ENCODE measurements at regions not wholly inside any gene's neighbourhood (a gene's known extent, or its start where the extent isn't known, plus 50 kb on each side); places are given as distances from the start of the nearest gene placed in this dataset.

- peaks cover 0 to 5% (median 4%) of the 10 kb centered on the region in 3 donors for H3K27me3 ChIP-seq (ENCODE audit: control insufficient read depth in 3 of 3, insufficient read depth in 3 of 3, low read length in 3 of 3)
- 87 to 91% (median 90%) methylated on average over 4 of the region's 4 CpGs for WGBS, 3 donors
- FAIRE-seq: no peak
- H3K27ac ChIP-seq (ENCODE audit: low read depth in 1 of 3, low read length in 2 of 3): no peak overlapping the region
- no peak overlapping the region for H3K4me3 ChIP-seq (ENCODE audit: low read depth in 1 of 3, low read length in 3 of 3)
- peaks cover 0 to 21% of the 10 kb centered on the region in 2 donors for H3K9me3 ChIP-seq (ENCODE audit: control insufficient read depth in 2 of 2, insufficient read depth in 1 of 2, low read depth in 1 of 2, low read length in 1 of 2)
- H3K36me3 ChIP-seq (ENCODE audit: control insufficient read depth in 3 of 3, insufficient read depth in 2 of 3, low read depth in 1 of 3, low read length in 3 of 3): no peaks in the 10 kb centered on the region
- DNase-seq: no peak
- H3K4me1 ChIP-seq (ENCODE audit: control insufficient read depth in 3 of 3, insufficient read depth in 2 of 3, low read depth in 1 of 3, low read length in 2 of 3): no peaks in the 10 kb centered on the region
Observed at GRCh38 chr4:26113339-26113940, 199.4 kb downstream of the SMIM20 start.

- H3K36me3 ChIP-seq (ENCODE audit: control insufficient read depth in 3 of 3, insufficient read depth in 2 of 3, low read depth in 1 of 3, low read length in 3 of 3): no peaks in the 10 kb centered on the region
- 66 to 80% (median 67%) methylated on average over 4 of the region's 4 CpGs for whole genome bisulfite sequencing, 3 donors
- H3K4me3 ChIP-seq (ENCODE audit: low read depth in 1 of 3, low read length in 3 of 3): no peak overlapping the region
- H3K4me1 ChIP-seq (ENCODE audit: control insufficient read depth in 3 of 3, insufficient read depth in 2 of 3, low read depth in 1 of 3, low read length in 2 of 3): peaks cover 0 to 11% (median 0%) of the 10 kb centered on the region in 3 donors
- DNase-seq (no peak), FAIRE-seq (no peak)
- H3K27ac ChIP-seq (ENCODE audit: low read depth in 1 of 3, low read length in 2 of 3): no peak overlapping the region
- peaks cover 0 to 19% of the 10 kb centered on the region in 2 donors for H3K9me3 ChIP-seq (ENCODE audit: control insufficient read depth in 2 of 2, insufficient read depth in 1 of 2, low read depth in 1 of 2, low read length in 1 of 2)
- peaks cover 0 to 4% (median 4%) of the 10 kb centered on the region in 3 donors for H3K27me3 ChIP-seq (ENCODE audit: control insufficient read depth in 3 of 3, insufficient read depth in 3 of 3, low read length in 3 of 3)
Observed at GRCh38 chr4:26116057-26116456, 202.0 kb downstream of the SMIM20 start.

- DNase-seq (peak in 1 of 2 donors; percentile 49), FAIRE-seq (no peak)
- H3K27ac ChIP-seq (ENCODE audit: low read depth in 1 of 3, low read length in 2 of 3): peak overlapping the region in 1 of 3 donors; percentile 11
- peaks cover 0 to 2% (median 0%) of the 10 kb centered on the region in 3 donors for H3K27me3 ChIP-seq (ENCODE audit: control insufficient read depth in 3 of 3, insufficient read depth in 3 of 3, low read length in 3 of 3)
- peaks cover 0 to 17% (median 0%) of the 10 kb centered on the region in 3 donors for H3K4me1 ChIP-seq (ENCODE audit: control insufficient read depth in 3 of 3, insufficient read depth in 2 of 3, low read depth in 1 of 3, low read length in 2 of 3)
- H3K36me3 ChIP-seq (ENCODE audit: control insufficient read depth in 3 of 3, insufficient read depth in 2 of 3, low read depth in 1 of 3, low read length in 3 of 3): no peaks in the 10 kb centered on the region
- H3K9me3 ChIP-seq (ENCODE audit: control insufficient read depth in 2 of 2, insufficient read depth in 1 of 2, low read depth in 1 of 2, low read length in 1 of 2): no peaks in the 10 kb centered on the region
- no peak overlapping the region for H3K4me3 ChIP-seq (ENCODE audit: low read depth in 1 of 3, low read length in 3 of 3)
- 90 to 91% (median 91%) methylated on average over 6 of the region's 6 CpGs for WGBS, 3 donors
Observed at GRCh38 chr4:26120098-26120825, 200.6 kb upstream of the RBPJ start.

- H3K4me3 ChIP-seq (ENCODE audit: low read depth in 1 of 3, low read length in 3 of 3): no peak overlapping the region
- 91 to 95% (median 93%) methylated on average over 3 of the region's 3 CpGs for WGBS, 3 donors
- FAIRE-seq: no peak
- H3K9me3 ChIP-seq (ENCODE audit: control insufficient read depth in 2 of 2, insufficient read depth in 1 of 2, low read depth in 1 of 2, low read length in 1 of 2): no peaks in the 10 kb centered on the region
- H3K36me3 ChIP-seq (ENCODE audit: control insufficient read depth in 3 of 3, insufficient read depth in 2 of 3, low read depth in 1 of 3, low read length in 3 of 3): no peaks in the 10 kb centered on the region
- H3K4me1 ChIP-seq (ENCODE audit: control insufficient read depth in 3 of 3, insufficient read depth in 2 of 3, low read depth in 1 of 3, low read length in 2 of 3): peaks cover 0 to 17% (median 0%) of the 10 kb centered on the region in 3 donors
- no peak overlapping the region for H3K27ac ChIP-seq (ENCODE audit: low read depth in 1 of 3, low read length in 2 of 3)
- no peak for DNase-seq
- peaks cover 0 to 2% (median 0%) of the 10 kb centered on the region in 3 donors for H3K27me3 ChIP-seq (ENCODE audit: control insufficient read depth in 3 of 3, insufficient read depth in 3 of 3, low read length in 3 of 3)
Observed at GRCh38 chr4:26122690-26123089, 198.1 kb upstream of the RBPJ start.

GRCh38 chr4:26124753-26125321 lies 196.0 kb upstream of the RBPJ start:
- Histone ChIP-seq H3K27me3 (ENCODE audit: control insufficient read depth in 3 of 3, insufficient read depth in 3 of 3, low read length in 3 of 3) (no peaks in the 10 kb centered on the region), H3K36me3 (ENCODE audit: control insufficient read depth in 3 of 3, insufficient read depth in 2 of 3, low read depth in 1 of 3, low read length in 3 of 3) (no peaks in the 10 kb centered on the region), H3K9me3 (ENCODE audit: control insufficient read depth in 2 of 2, insufficient read depth in 1 of 2, low read depth in 1 of 2, low read length in 1 of 2) (no peaks in the 10 kb centered on the region), H3K4me1 (ENCODE audit: control insufficient read depth in 3 of 3, insufficient read depth in 2 of 3, low read depth in 1 of 3, low read length in 2 of 3) (peaks cover 0 to 17% (median 0%) of the 10 kb centered on the region in 3 donors), H3K4me3 (ENCODE audit: low read depth in 1 of 3, low read length in 3 of 3) (no peak overlapping the region), H3K27ac (ENCODE audit: low read depth in 1 of 3, low read length in 2 of 3) (peak overlapping the region in 1 of 3 donors; percentile 3)
- DNase-seq: peak; percentile 22 to 61
- no peak for FAIRE-seq
- WGBS, 3 donors: 81 to 91% (median 89%) methylated on average over 7 of the region's 7 CpGs

- WGBS, 3 donors: 61 to 83% (median 74%) methylated on average over 5 of the region's 5 CpGs
- Histone ChIP-seq H3K27ac (ENCODE audit: low read depth in 1 of 3, low read length in 2 of 3) (no peak overlapping the region), H3K4me1 (ENCODE audit: control insufficient read depth in 3 of 3, insufficient read depth in 2 of 3, low read depth in 1 of 3, low read length in 2 of 3) (peaks cover 0 to 5% (median under 1%) of the 10 kb centered on the region in 3 donors), H3K4me3 (ENCODE audit: low read depth in 1 of 3, low read length in 3 of 3) (no peak overlapping the region), H3K9me3 (ENCODE audit: control insufficient read depth in 2 of 2, insufficient read depth in 1 of 2, low read depth in 1 of 2, low read length in 1 of 2) (no peaks in the 10 kb centered on the region), H3K27me3 (ENCODE audit: control insufficient read depth in 3 of 3, insufficient read depth in 3 of 3, low read length in 3 of 3) (no peaks in the 10 kb centered on the region), H3K36me3 (ENCODE audit: control insufficient read depth in 3 of 3, insufficient read depth in 2 of 3, low read depth in 1 of 3, low read length in 3 of 3) (no peaks in the 10 kb centered on the region)
- DNase-seq (no peak), FAIRE-seq (no peak)
Observed at GRCh38 chr4:26126143-26126718, 194.6 kb upstream of the RBPJ start.

GRCh38 chr4:26126994-26127393 lies 193.8 kb upstream of the RBPJ start:
- no peak for DNase-seq
- Histone ChIP-seq H3K36me3 (ENCODE audit: control insufficient read depth in 3 of 3, insufficient read depth in 2 of 3, low read depth in 1 of 3, low read length in 3 of 3) (no peaks in the 10 kb centered on the region), H3K9me3 (ENCODE audit: control insufficient read depth in 2 of 2, insufficient read depth in 1 of 2, low read depth in 1 of 2, low read length in 1 of 2) (no peaks in the 10 kb centered on the region), H3K4me1 (ENCODE audit: control insufficient read depth in 3 of 3, insufficient read depth in 2 of 3, low read depth in 1 of 3, low read length in 2 of 3) (peaks cover 0 to 5% (median 2%) of the 10 kb centered on the region in 3 donors), H3K27ac (ENCODE audit: low read depth in 1 of 3, low read length in 2 of 3) (no peak overlapping the region), H3K27me3 (ENCODE audit: control insufficient read depth in 3 of 3, insufficient read depth in 3 of 3, low read length in 3 of 3) (no peaks in the 10 kb centered on the region), H3K4me3 (ENCODE audit: low read depth in 1 of 3, low read length in 3 of 3) (no peak overlapping the region)
- 88 to 94% (median 91%) methylated on average over 4 of the region's 4 CpGs for WGBS, 3 donors
- FAIRE-seq: no peak

GRCh38 chr4:26127851-26128337 lies 192.9 kb upstream of the RBPJ start:
- Histone ChIP-seq H3K36me3 (ENCODE audit: control insufficient read depth in 3 of 3, insufficient read depth in 2 of 3, low read depth in 1 of 3, low read length in 3 of 3) (no peaks in the 10 kb centered on the region), H3K4me1 (ENCODE audit: control insufficient read depth in 3 of 3, insufficient read depth in 2 of 3, low read depth in 1 of 3, low read length in 2 of 3) (peaks cover 0 to 5% (median 2%) of the 10 kb centered on the region in 3 donors), H3K9me3 (ENCODE audit: control insufficient read depth in 2 of 2, insufficient read depth in 1 of 2, low read depth in 1 of 2, low read length in 1 of 2) (no peaks in the 10 kb centered on the region), H3K4me3 (ENCODE audit: low read depth in 1 of 3, low read length in 3 of 3) (no peak overlapping the region), H3K27ac (ENCODE audit: low read depth in 1 of 3, low read length in 2 of 3) (no peak overlapping the region), H3K27me3 (ENCODE audit: control insufficient read depth in 3 of 3, insufficient read depth in 3 of 3, low read length in 3 of 3) (no peaks in the 10 kb centered on the region)
- DNase-seq (no peak), FAIRE-seq (no peak)

Measured in small intestine (tissue), 7 donors.